GM18505 (cell line): ENCODE measurements at regions not wholly inside any gene's neighbourhood (a gene's known extent, or its start where the extent isn't known, plus 50 kb on each side); places are given as distances from the start of the nearest gene placed in this dataset.

Source experiments
- ATAC-seq: cut with Tn5 transposase; IDR thresholded peaks from one replicate; pipeline ENCODE4 v1.9.1; 2021; ENCODE audit not compliant: unreplicated experiment
- POLR2A ChIP-seq: IDR thresholded peaks from 4 replicates; pipeline ENCODE4 v1.6.1; 2011; ENCODE audit warnings: borderline replicate concordance; ENCODE audit not compliant: insufficient read depth, insufficient read length; ENCODE audit errors: extremely low read depth

- TF ChIP-seq POLR2A: no peak
- ATAC-seq: no peak
Observed at GRCh38 chr1:217010253-217010652, 287.0 kb upstream of the ESRRG start.

GRCh38 chr1:217009376-217009775 lies 286.1 kb upstream of the ESRRG start:
- no peak for ATAC-seq
- TF ChIP-seq POLR2A: no peak

GRCh38 chr1:217004776-217005436 lies 281.7 kb upstream of the ESRRG start:
- ATAC-seq: no peak
- TF ChIP-seq POLR2A: no peak

GRCh38 chr1:217003355-217003754 lies 280.1 kb upstream of the ESRRG start:
- TF ChIP-seq POLR2A: no peak

DNA sequence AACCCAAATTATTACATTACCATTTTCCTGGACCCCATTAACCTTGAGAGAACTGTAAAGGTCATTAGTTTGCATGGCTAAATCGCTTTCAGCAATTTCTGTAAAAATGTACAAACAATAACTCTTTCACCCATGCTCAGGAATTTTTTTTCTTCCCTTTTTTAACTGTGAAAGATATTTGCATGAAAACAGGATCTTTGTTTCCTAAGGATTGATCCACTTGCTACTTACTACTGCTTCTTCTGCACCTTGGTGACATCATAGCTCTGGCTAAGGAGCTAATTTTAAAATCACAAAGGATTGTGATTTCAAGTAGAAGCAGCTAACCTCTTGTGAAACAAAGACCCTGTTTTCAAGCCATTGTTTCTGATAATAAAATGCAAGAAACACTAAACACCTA lies 274.6 kb upstream of the ESRRG start:
- no peak for ATAC-seq
- TF ChIP-seq POLR2A: no peak

More at GRCh38 chr1:217003355-217003754, 280.1 kb upstream of the ESRRG start:
- no peak for ATAC-seq

- ATAC-seq: no peak
- no peak for TF ChIP-seq POLR2A
Observed at GRCh38 chr1:216997069-216997468, 273.8 kb upstream of the ESRRG start.

GRCh38 chr1:216984536-216984935 lies 261.3 kb upstream of the ESRRG start:
- no peak for ATAC-seq
- TF ChIP-seq POLR2A: no peak

GRCh38 chr1:216983823-216984222 lies 260.6 kb upstream of the ESRRG start:
- no peak for TF ChIP-seq POLR2A
- no peak for ATAC-seq

DNA sequence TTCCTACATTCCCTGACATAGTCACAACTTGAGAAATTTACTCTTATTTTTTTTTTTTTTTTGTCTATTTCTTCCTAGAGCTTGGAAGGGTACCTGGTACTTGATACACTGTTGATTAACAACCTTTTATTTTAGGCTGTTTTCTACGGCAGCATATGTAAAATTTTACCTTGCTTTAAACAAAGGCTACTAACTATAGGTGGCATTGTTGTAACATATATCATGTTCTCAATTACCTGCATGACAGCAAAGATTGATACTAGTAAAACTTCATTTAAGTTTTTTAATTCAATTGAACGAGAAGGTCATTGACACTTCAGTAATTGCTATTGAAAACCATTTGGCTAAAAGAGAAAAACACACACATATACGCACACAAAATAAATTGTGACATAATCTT lies 238.3 kb upstream of the ESRRG start:
- no peak for ATAC-seq
- no peak for TF ChIP-seq POLR2A

- TF ChIP-seq POLR2A: no peak
- no peak for ATAC-seq
Observed at GRCh38 chr1:216960716-216961115, 237.5 kb upstream of the ESRRG start.

DNA sequence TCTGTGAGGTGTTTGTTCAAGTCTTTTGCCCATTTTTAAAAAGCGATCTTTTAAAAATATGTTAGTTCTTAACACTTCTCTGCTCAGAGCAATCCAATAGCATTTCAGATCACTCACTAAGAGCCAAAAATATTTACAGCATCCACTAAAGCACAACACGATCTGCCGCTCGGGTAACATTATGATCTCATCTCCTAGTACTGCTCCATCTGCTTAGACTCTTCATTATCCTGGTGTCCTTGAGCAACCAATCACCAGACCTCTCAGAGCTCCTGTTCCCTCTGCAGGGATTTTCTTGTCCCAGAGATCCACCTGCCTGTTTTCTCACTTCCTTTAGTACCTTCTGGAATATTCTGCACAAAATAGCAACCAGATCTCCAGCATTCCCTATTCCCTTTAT lies 235.3 kb upstream of the ESRRG start:
- no peak for ATAC-seq
- TF ChIP-seq POLR2A: no peak

GRCh38 chr1:216953495-216953894 lies 230.3 kb upstream of the ESRRG start:
- no peak for TF ChIP-seq POLR2A
- no peak for ATAC-seq

- ATAC-seq: no peak
- TF ChIP-seq POLR2A: no peak
Observed at GRCh38 chr1:216952864-216953263, 229.6 kb upstream of the ESRRG start.

DNA sequence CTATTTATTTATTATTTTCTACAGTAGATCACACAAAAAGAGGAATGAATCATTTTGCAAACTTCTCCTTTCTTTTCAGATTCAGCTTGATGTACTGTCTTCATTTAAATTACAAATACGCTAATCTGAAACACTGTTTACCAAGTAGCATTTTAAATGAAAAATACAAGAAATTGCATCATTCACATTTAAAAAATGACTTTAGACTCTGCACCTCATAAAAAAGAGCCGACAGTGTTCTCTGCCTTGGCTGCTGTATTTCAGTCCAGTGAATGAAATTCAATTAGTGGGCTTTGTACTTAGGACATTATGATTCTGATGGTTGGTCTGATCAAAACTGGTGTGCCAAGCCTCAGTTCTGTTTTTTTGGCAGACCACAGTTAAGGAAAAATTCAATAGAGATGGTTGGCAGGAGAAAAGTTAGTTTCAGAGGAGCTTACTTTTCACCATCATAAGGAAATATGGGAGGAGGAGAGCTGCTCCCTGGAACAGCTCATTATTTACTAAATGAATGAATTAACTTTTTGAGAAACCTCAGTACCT lies 222.4 kb upstream of the ESRRG start:
- ATAC-seq: no peak
- no peak for TF ChIP-seq POLR2A
